ENCODE measurements at regions not wholly inside any gene's neighbourhood (a gene's known extent, or its start where the extent isn't known, plus 50 kb on each side); places are given as distances from the start of the nearest gene placed in this dataset.

- TF ChIP-seq CTCF (conservative IDR thresholded peaks at IDR 0.05; ENCODE audit: low read depth, low read length) (no peak), EZH2 (IDR thresholded peaks at IDR 0.05; ENCODE audit: borderline replicate concordance, low read depth, low read length, poor library complexity, severe bottlenecking) (no peak)
- intact Hi-C loops (cut with micrococcal nuclease; ENCODE audit: unreplicated experiment), result no loop called here
- Histone ChIP-seq H3K4me3 (ENCODE audit: low read depth, low read length, poor library complexity, severe bottlenecking) (no peak overlapping the region), H3K36me3 (ENCODE audit: insufficient read depth, low read length, poor library complexity, severe bottlenecking) (no peaks in the 10 kb centered on the region), H3K4me1 (ENCODE audit: insufficient read depth, low read length, poor library complexity, severe bottlenecking) (peaks cover 17% of the 10 kb centered on the region), H3K27me3 (replicated peaks; ENCODE audit: insufficient read depth, low read depth, low read length, poor library complexity) (no peaks in the 10 kb centered on the region), H3K9me3 (ENCODE audit: low read depth, low read length, poor library complexity, severe bottlenecking) (peaks cover 11% of the 10 kb centered on the region), H3K27ac (ENCODE audit: low read depth, low read length, poor library complexity, severe bottlenecking) (no peak overlapping the region)
- no TSS peak for BruUV-seq (replicated peaks)
- POLR2A ChIA-PET (ENCODE audit: low non-redundant PET), result interaction anchor here (0.5 kb wide), 1 partner anchor 46 kb away, joined by 3 read pairs; no protein-coding TSS in a partner anchor
- CTCF ChIA-PET, result no interaction called here
- DNase-seq (ENCODE audit: low spot score), result no peak
Observed at GRCh38 chr7:115274-115911, 77.0 kb upstream of the FAM20C start.

- no TSS peak for BruUV-seq (replicated peaks)
- no peaks in the 10 kb centered on the region for H3K27me3 ChIP-seq (replicated peaks; ENCODE audit: insufficient read depth, low read depth, low read length, poor library complexity)
- ChIA-PET CTCF (no interaction called here), POLR2A (ENCODE audit: low non-redundant PET) (no interaction called here)
- no peak for TF ChIP-seq CTCF (conservative IDR thresholded peaks at IDR 0.05; ENCODE audit: low read depth, low read length)
- TF ChIP-seq EZH2 (IDR thresholded peaks at IDR 0.05; ENCODE audit: borderline replicate concordance, low read depth, low read length, poor library complexity, severe bottlenecking), result no peak
- H3K9me3 ChIP-seq (ENCODE audit: low read depth, low read length, poor library complexity, severe bottlenecking), result peaks cover 11% of the 10 kb centered on the region
- intact Hi-C loops (cut with micrococcal nuclease; ENCODE audit: unreplicated experiment), result no loop called here
- no peak for DNase-seq (ENCODE audit: low spot score)
- no peaks in the 10 kb centered on the region for H3K36me3 ChIP-seq (ENCODE audit: insufficient read depth, low read length, poor library complexity, severe bottlenecking)
- no peak overlapping the region for H3K27ac ChIP-seq (ENCODE audit: low read depth, low read length, poor library complexity, severe bottlenecking)
- no peak overlapping the region for H3K4me3 ChIP-seq (ENCODE audit: low read depth, low read length, poor library complexity, severe bottlenecking)
- H3K4me1 ChIP-seq (ENCODE audit: insufficient read depth, low read length, poor library complexity, severe bottlenecking), result peaks cover 17% of the 10 kb centered on the region
Observed at GRCh38 chr7:116188-116981, 76.0 kb upstream of the FAM20C start.

- POLR2A ChIA-PET (ENCODE audit: low non-redundant PET), result no interaction called here
- intact Hi-C loops (cut with micrococcal nuclease; ENCODE audit: unreplicated experiment), result no loop called here
- Histone ChIP-seq H3K9me3 (ENCODE audit: low read depth, low read length, poor library complexity, severe bottlenecking) (peaks cover 9% of the 10 kb centered on the region), H3K27ac (ENCODE audit: low read depth, low read length, poor library complexity, severe bottlenecking) (no peak overlapping the region), H3K36me3 (ENCODE audit: insufficient read depth, low read length, poor library complexity, severe bottlenecking) (no peaks in the 10 kb centered on the region), H3K27me3 (replicated peaks; ENCODE audit: insufficient read depth, low read depth, low read length, poor library complexity) (no peaks in the 10 kb centered on the region), H3K4me3 (ENCODE audit: low read depth, low read length, poor library complexity, severe bottlenecking) (no peak overlapping the region), H3K4me1 (ENCODE audit: insufficient read depth, low read length, poor library complexity, severe bottlenecking) (peaks cover 17% of the 10 kb centered on the region)
- DNase-seq (ENCODE audit: low spot score), result no peak
- TF ChIP-seq EZH2 (IDR thresholded peaks at IDR 0.05; ENCODE audit: borderline replicate concordance, low read depth, low read length, poor library complexity, severe bottlenecking), result no peak
- TF ChIP-seq CTCF (conservative IDR thresholded peaks at IDR 0.05; ENCODE audit: low read depth, low read length), result no peak
- CTCF ChIA-PET, result no interaction called here
- BruUV-seq (replicated peaks), result no TSS peak
Observed at GRCh38 chr7:117836-118614, 74.3 kb upstream of the FAM20C start.

Data from A673 (cell line).